ENCODE measurements at regions not wholly inside any gene's neighbourhood (a gene's known extent, or its start where the extent isn't known, plus 50 kb on each side); places are given as distances from the start of the nearest gene placed in this dataset.

- H3K36me3 ChIP-seq (ENCODE audit: control insufficient read depth in 1 of 2, insufficient read depth in 2 of 2, low read length in 2 of 2) = no peaks in the 10 kb centered on the region
- H3K4me3 ChIP-seq (replicated peaks in 1 of 2; ENCODE audit: low read depth in 1 of 2, low read length in 2 of 2) = no peak overlapping the region
- intact Hi-C loops (cut with micrococcal nuclease) = no loop called here
- H3K4me2 ChIP-seq (ENCODE audit: low read length) = no peak overlapping the region
- H3K27ac ChIP-seq (ENCODE audit: low read depth, low read length) = no peak overlapping the region
- H4K20me1 ChIP-seq (ENCODE audit: insufficient read depth) = no peaks in the 10 kb centered on the region
- no peak overlapping the region for H2AFZ ChIP-seq (ENCODE audit: low read depth, low read length, poor library complexity, severe bottlenecking)
- H3K79me2 ChIP-seq (ENCODE audit: insufficient read depth, low read length) = no peaks in the 10 kb centered on the region
- POLR2A ChIA-PET = no interaction called here
- DNase-seq (ENCODE audit: low read depth, low spot score) = no peak
- TF ChIP-seq EZH2phosphoT487 (IDR thresholded peaks at IDR 0.05; ENCODE audit: borderline replicate concordance) = no peak
- TF ChIP-seq EGR1 (IDR thresholded peaks at IDR 0.05; ENCODE audit: low read depth) = no peak
- no peak for TF ChIP-seq SIN3A (IDR thresholded peaks at IDR 0.05; ENCODE audit: low read depth)
- no peak for TF ChIP-seq CBX3 (IDR thresholded peaks at IDR 0.05; ENCODE audit: low read depth)
- no peak for TF ChIP-seq EZH2 (IDR thresholded peaks at IDR 0.05)
- TF ChIP-seq FOSL1 (IDR thresholded peaks at IDR 0.05; ENCODE audit: low read depth) = no peak
- TF ChIP-seq SRF (IDR thresholded peaks at IDR 0.05; ENCODE audit: low read depth) = no peak
- TF ChIP-seq MAX (IDR thresholded peaks at IDR 0.05) = no peak
- no peak for TF ChIP-seq RAD21 (IDR thresholded peaks at IDR 0.05; ENCODE audit: low read depth)
- no peak for TF ChIP-seq ZNF274 (IDR thresholded peaks at IDR 0.05; ENCODE audit: low read depth, low read length)
- TF ChIP-seq POLR2AphosphoS5 (IDR thresholded peaks at IDR 0.05; ENCODE audit: low read depth, low read length) = no peak
- no peak for TF ChIP-seq YY1 (IDR thresholded peaks at IDR 0.05; ENCODE audit: extremely low read depth, insufficient replicate concordance, low read depth, low read length)
- TF ChIP-seq ZBTB33 (IDR thresholded peaks at IDR 0.05; ENCODE audit: extremely low read depth, insufficient replicate concordance, low read length) = no peak
- no peak for TF ChIP-seq JUND (IDR thresholded peaks at IDR 0.05)
- no peak for TF ChIP-seq REST (IDR thresholded peaks at IDR 0.05; ENCODE audit: low read depth)
- H3K9ac ChIP-seq (ENCODE audit: low read length) = no peak overlapping the region
- RAD21 ChIA-PET (ENCODE audit: low non-redundant PET in 1 of 2, low total read pairs in 2 of 2, uncharacterized antibody in 2 of 2, unreplicated experiment in 2 of 2) = no interaction called here
- CTCF ChIA-PET = no interaction called here
- no peak for ATAC-seq
- no peaks in the 10 kb centered on the region; a peak in 2 of 4 replicates for H3K9me3 ChIP-seq (ENCODE audit: control insufficient read depth in 1 of 2, insufficient read depth in 1 of 2, low read depth in 1 of 2, low read length in 2 of 2)
- BruUV-seq (replicated peaks) = no TSS peak
- no peaks in the 10 kb centered on the region for H3K27me3 ChIP-seq (ENCODE audit: insufficient read depth, low read length)
- H3K9me2 ChIP-seq (ENCODE audit: insufficient read depth) = no peaks in the 10 kb centered on the region
- H3K4me1 ChIP-seq (ENCODE audit: control insufficient read depth in 1 of 2, insufficient read depth in 2 of 2, low read length in 2 of 2) = no peaks in the 10 kb centered on the region
These were observed 69.5 kb upstream of the ABCA12 start for GRCh38 chr2:215207791-215208367.
